ENCODE measurements at regions not wholly inside any gene's neighbourhood (a gene's known extent, or its start where the extent isn't known, plus 50 kb on each side); places are given as distances from the start of the nearest gene placed in this dataset.

- no peak for TF ChIP-seq CHD1 (IDR thresholded peaks at IDR 0.05; ENCODE audit: low read depth, low read length)
- no peak for TF ChIP-seq ZNF592 (IDR thresholded peaks at IDR 0.05)
- no peak for TF ChIP-seq ZNF687 (IDR thresholded peaks at IDR 0.05)
- no peak for TF ChIP-seq POLR2AphosphoS2 (IDR thresholded peaks at IDR 0.05; ENCODE audit: low read depth, low read length)
- no peak for TF ChIP-seq BHLHE40 (IDR thresholded peaks at IDR 0.05; ENCODE audit: borderline replicate concordance in 1 of 2, low read depth in 2 of 2, low read length in 1 of 2)
- TF ChIP-seq TARDBP (IDR thresholded peaks at IDR 0.05; ENCODE audit: borderline replicate concordance) = no peak
- TF ChIP-seq TCF3 (IDR thresholded peaks at IDR 0.05; ENCODE audit: borderline replicate concordance, insufficient read depth, low read depth, low read length) = no peak
- TF ChIP-seq CTCF (IDR thresholded peaks at IDR 0.05 in 2 of 3, conservative IDR thresholded peaks at IDR 0.05 in 1 of 3; ENCODE audit: control insufficient read depth in 2 of 3, extremely low read depth in 1 of 3, insufficient read depth in 1 of 3, low read depth in 3 of 3, low read length in 3 of 3) = no peak
- no peak for TF ChIP-seq PML (IDR thresholded peaks at IDR 0.05; ENCODE audit: low read length)
- no peak for TF ChIP-seq CEBPZ (IDR thresholded peaks at IDR 0.05; ENCODE audit: low read depth, low read length)
- TF ChIP-seq TAF1 (IDR thresholded peaks at IDR 0.05; ENCODE audit: borderline replicate concordance, low read depth, low read length) = no peak
- no peak for TF ChIP-seq RBBP5 (conservative IDR thresholded peaks at IDR 0.05)
- TF ChIP-seq STAT3 (IDR thresholded peaks at IDR 0.05; ENCODE audit: low read depth, low read length) = no peak
- no peak for TF ChIP-seq HDAC6 (IDR thresholded peaks at IDR 0.05; ENCODE audit: unreplicated experiment)
- peak; percentile 51; the same call in 1 of the 2 replicates for TF ChIP-seq EED (IDR thresholded peaks at IDR 0.05; ENCODE audit: low read depth)
- TF ChIP-seq YBX1 (IDR thresholded peaks at IDR 0.05) = no peak
- no peak for TF ChIP-seq YY1 (IDR thresholded peaks at IDR 0.05; ENCODE audit: low read depth, low read length)
- TF ChIP-seq FOS (IDR thresholded peaks at IDR 0.05; ENCODE audit: borderline replicate concordance, extremely low read depth, insufficient read length) = no peak
- no peak for TF ChIP-seq BCL11A (IDR thresholded peaks at IDR 0.05; ENCODE audit: low read depth, low read length)
Observed at GRCh38 chr11:33942954-33943353, 51.1 kb upstream of the LMO2 start (continued).
